ENCODE measurements at regions not wholly inside any gene's neighbourhood (a gene's known extent, or its start where the extent isn't known, plus 50 kb on each side); places are given as distances from the start of the nearest gene placed in this dataset.

- DNase-seq, result no peak
- TF ChIP-seq POLR2A (IDR thresholded peaks at IDR 0.05), result no peak
- TF ChIP-seq CTCF (IDR thresholded peaks at IDR 0.05), result no peak
- no peaks in the 10 kb centered on the region for H3K36me3 ChIP-seq
- intact Hi-C loops (cut with DNase I), result loop anchor here in 1 of 2 donors (10.0 kb wide), 1 partner anchor 801 kb away; no protein-coding TSS in a partner anchor
- H3K27ac ChIP-seq, result no peak overlapping the region
- H3K4me1 ChIP-seq, result no peaks in the 10 kb centered on the region
- no peaks in the 10 kb centered on the region for H3K27me3 ChIP-seq
- no peak for ATAC-seq
- H3K4me3 ChIP-seq, result no peak overlapping the region
- no peaks in the 10 kb centered on the region for H3K9me3 ChIP-seq
Observed at GRCh38 chr12:59155448-59155847, 235.1 kb upstream of the LRIG3 start.

- Histone ChIP-seq H3K4me1 (no peaks in the 10 kb centered on the region), H3K27me3 (no peaks in the 10 kb centered on the region), H3K27ac (no peak overlapping the region), H3K9me3 (no peaks in the 10 kb centered on the region), H3K36me3 (no peaks in the 10 kb centered on the region), H3K4me3 (no peak overlapping the region)
- TF ChIP-seq POLR2A (IDR thresholded peaks at IDR 0.05) (no peak), CTCF (IDR thresholded peaks at IDR 0.05) (no peak)
- DNase-seq (no peak), ATAC-seq (no peak)
- intact Hi-C loops (cut with DNase I), result loop anchor here in 1 of 2 donors (10.0 kb wide), 1 partner anchor 796 kb away; no protein-coding TSS in a partner anchor
Observed at GRCh38 chr12:59151243-59151642, 230.9 kb upstream of the LRIG3 start.

GRCh38 chr12:59149995-59150642, 229.8 kb upstream of the LRIG3 start:
- no peaks in the 10 kb centered on the region for H3K4me1 ChIP-seq
- peak; percentile 99 to 100 (median 99) for ATAC-seq
- H3K9me3 ChIP-seq, result no peaks in the 10 kb centered on the region
- DNase-seq, result no peak
- no peak overlapping the region for H3K4me3 ChIP-seq
- TF ChIP-seq CTCF (IDR thresholded peaks at IDR 0.05) (peak; percentile 92 to 99 (median 94)), POLR2A (IDR thresholded peaks at IDR 0.05) (no peak)
- H3K27ac ChIP-seq, result no peak overlapping the region
- intact Hi-C loops (cut with DNase I), result loop anchor here in 1 of 2 donors (10.0 kb wide), 1 partner anchor 795 kb away; no protein-coding TSS in a partner anchor
- 0% methylated on average over 1 of the region's 2 CpGs for WGBS (ENCODE audit: insufficient coverage, low coverage, low lambda C conversion rate, missing lambda C conversion rate)
- no peaks in the 10 kb centered on the region for H3K27me3 ChIP-seq
- no peaks in the 10 kb centered on the region for H3K36me3 ChIP-seq

- H3K27me3 ChIP-seq, result no peaks in the 10 kb centered on the region
- intact Hi-C loops (cut with DNase I), result no loop called here
- no peaks in the 10 kb centered on the region for H3K9me3 ChIP-seq
- ATAC-seq (no peak), DNase-seq (no peak)
- 82% methylated on average over 1 of the region's 1 CpG for WGBS (ENCODE audit: insufficient coverage, low coverage, low lambda C conversion rate, missing lambda C conversion rate)
- TF ChIP-seq CTCF (IDR thresholded peaks at IDR 0.05) (no peak), POLR2A (IDR thresholded peaks at IDR 0.05) (no peak)
- no peak overlapping the region for H3K27ac ChIP-seq
- no peak overlapping the region for H3K4me3 ChIP-seq
- no peaks in the 10 kb centered on the region for H3K36me3 ChIP-seq
- no peaks in the 10 kb centered on the region for H3K4me1 ChIP-seq
Observed at GRCh38 chr12:59147791-59148190, 227.5 kb upstream of the LRIG3 start.

Measured in right lobe of liver (tissue), 6 donors.